Natural killer cell (primary cell): ENCODE measurements at regions not wholly inside any gene's neighbourhood (a gene's known extent, or its start where the extent isn't known, plus 50 kb on each side); places are given as distances from the start of the nearest gene placed in this dataset.

Experiments used
- ATAC-seq, 3 donors: fragments of 150-1000 bp in 2 of 3; fragments of 200-7000 bp in 1 of 3; cut with Tn5 transposase; 1 replicate in 1 of 3; 2 replicates in 2 of 3; pipeline ENCODE4 v1.10.0; 2021; ENCODE audit warnings: mild to moderate bottlenecking in 2 of 3, moderate library complexity in 2 of 3
- DNase-seq, 2 donors: peaks; one replicate each; pipeline versions ENCODE4 v3.0.0 to v3.0.0-alpha.2; 2013 to 2021; ENCODE audit warnings: mixed read lengths in 1 of 2
- H3K27ac ChIP-seq: one replicate; pipeline ENCODE4 v1.5.1; 2013; ENCODE audit warnings: mild to moderate bottlenecking, low read length
- H3K27me3 ChIP-seq: one replicate; pipeline ENCODE4 v1.6.1; 2013; ENCODE audit warnings: low read length; ENCODE audit not compliant: control insufficient read depth, insufficient read depth
- H3K36me3 ChIP-seq: one replicate; pipeline ENCODE4 v1.6.1; 2013; ENCODE audit warnings: low read length; ENCODE audit not compliant: control insufficient read depth, insufficient read depth
- H3K4me1 ChIP-seq: one replicate; pipeline ENCODE4 v1.6.1; 2013; ENCODE audit warnings: low read length; ENCODE audit not compliant: control insufficient read depth, insufficient read depth
- H3K4me3 ChIP-seq: one replicate; pipeline ENCODE4 v1.5.1; 2013; ENCODE audit warnings: low read length
- H3K9me3 ChIP-seq: one replicate; pipeline ENCODE4 v1.6.1; 2013; ENCODE audit warnings: low read length; ENCODE audit not compliant: control insufficient read depth, insufficient read depth
- H3K27ac Mint-ChIP-seq, 2 donors: one replicate each; pipeline ENCODE4 v1.8.0; 2022; ENCODE audit warnings: mild to moderate bottlenecking in 2 of 2, mixed read lengths in 2 of 2, moderate library complexity in 1 of 2
- H3K27me3 Mint-ChIP-seq, 2 donors: one replicate each; pipeline ENCODE4 v1.8.0; 2022; ENCODE audit warnings: low read depth in 2 of 2, mixed read lengths in 2 of 2
- H3K36me3 Mint-ChIP-seq: one replicate; pipeline ENCODE4 v1.8.0; 2022; ENCODE audit warnings: mixed read lengths
- H3K4me1 Mint-ChIP-seq, 2 donors: one replicate each; pipeline ENCODE4 v1.8.0; 2022; ENCODE audit warnings: mixed read lengths in 2 of 2
- H3K4me3 Mint-ChIP-seq: one replicate; pipeline ENCODE4 v1.8.0; 2022; ENCODE audit warnings: mild to moderate bottlenecking, moderate library complexity, mixed read lengths
- H3K9me3 Mint-ChIP-seq, 2 donors: one replicate each; pipeline ENCODE4 v1.8.0; 2022; ENCODE audit warnings: mixed read lengths in 2 of 2
- CTCF ChIP-seq: fragments of 200-600 bp; IDR thresholded peaks from one replicate; pipeline ENCODE4 v1.8.0; 2022; ENCODE audit warnings: antibody characterized with exemption
- WGBS: methylation state at CpG from one replicate; pipeline ENCODE4 v1.1.7; 2013; ENCODE audit warnings: missing lambda C conversion rate; ENCODE audit not compliant: insufficient coverage; 5-methylcytosine and 5-hydroxymethylcytosine counted together
- intact Hi-C: fragments of 100-400 bp; cut with micrococcal nuclease; formaldehyde crosslinking; loops from one replicate; pipeline ENCODE4 v1.14.2; 2022

- H3K27ac Mint-ChIP-seq: no peak overlapping the region
- H3K4me3 Mint-ChIP-seq: no peak overlapping the region
- ATAC-seq (no peak), DNase-seq (peak in 1 of 2 donors; percentile 23)
- peaks cover 52 to 56% of the 10 kb centered on the region in 2 donors for H3K27me3 Mint-ChIP-seq
- no peak for TF ChIP-seq CTCF
- peaks cover 15% of the 10 kb centered on the region for H3K9me3 ChIP-seq
- H3K4me3 ChIP-seq: no peak overlapping the region
- H3K4me1 ChIP-seq: peaks cover 6% of the 10 kb centered on the region
- no peaks in the 10 kb centered on the region for H3K36me3 ChIP-seq
- H3K27ac ChIP-seq: no peak overlapping the region
- H3K27me3 ChIP-seq: peaks cover 35% of the 10 kb centered on the region
- 12% methylated on average over 31 of the region's 31 CpGs for WGBS
- intact Hi-C loops: no loop called here
- H3K4me1 Mint-ChIP-seq: peaks cover 5 to 15% of the 10 kb centered on the region in 2 donors
- H3K9me3 Mint-ChIP-seq: peaks cover 0 to 2% of the 10 kb centered on the region in 2 donors
- H3K36me3 Mint-ChIP-seq: peaks cover 12% of the 10 kb centered on the region
These were observed 132.8 kb upstream of the ZNF184 start for GRCh38 chr6:27605401-27606342.

GRCh38 chr6:27604986-27605385 lies 132.1 kb upstream of the ZNF184 start:
- H3K4me1 ChIP-seq: peaks cover 6% of the 10 kb centered on the region
- peaks cover 41% of the 10 kb centered on the region for H3K27me3 ChIP-seq
- no peak overlapping the region for H3K27ac ChIP-seq
- H3K4me3 ChIP-seq: no peak overlapping the region
- TF ChIP-seq CTCF: no peak
- peaks cover 15% of the 10 kb centered on the region for H3K9me3 ChIP-seq
- peaks cover 50 to 54% of the 10 kb centered on the region in 2 donors for H3K27me3 Mint-ChIP-seq
- intact Hi-C loops: no loop called here
- 12% methylated on average over 13 of the region's 13 CpGs for WGBS
- no peak for ATAC-seq
- peaks cover 12% of the 10 kb centered on the region for H3K36me3 Mint-ChIP-seq
- H3K9me3 Mint-ChIP-seq: peaks cover 0 to 2% of the 10 kb centered on the region in 2 donors
- no peak overlapping the region for H3K27ac Mint-ChIP-seq
- no peak for DNase-seq
- peaks cover 5 to 15% of the 10 kb centered on the region in 2 donors for H3K4me1 Mint-ChIP-seq
- H3K4me3 Mint-ChIP-seq: no peak overlapping the region
- H3K36me3 ChIP-seq: no peaks in the 10 kb centered on the region

- H3K4me1 Mint-ChIP-seq: peaks cover 5 to 15% of the 10 kb centered on the region in 2 donors
- no peak overlapping the region for H3K27ac Mint-ChIP-seq
- Histone ChIP-seq H3K4me1 (peaks cover 6% of the 10 kb centered on the region), H3K36me3 (no peaks in the 10 kb centered on the region), H3K27me3 (peaks cover 49% of the 10 kb centered on the region), H3K27ac (no peak overlapping the region), H3K9me3 (peaks cover 15% of the 10 kb centered on the region), H3K4me3 (no peak overlapping the region)
- H3K4me3 Mint-ChIP-seq: no peak overlapping the region
- DNase-seq: peak in 1 of 2 donors; percentile 33
- 20% methylated on average over 19 of the region's 23 CpGs for WGBS
- peaks cover 12% of the 10 kb centered on the region for H3K36me3 Mint-ChIP-seq
- TF ChIP-seq CTCF: no peak
- H3K27me3 Mint-ChIP-seq: peaks cover 52 to 63% of the 10 kb centered on the region in 2 donors
- ATAC-seq: no peak
- intact Hi-C loops: no loop called here
- H3K9me3 Mint-ChIP-seq: peaks cover 0 to 2% of the 10 kb centered on the region in 2 donors
These were observed 128.9 kb upstream of the ZNF184 start for GRCh38 chr6:27601668-27602254.
